AG04450 (cell line): ENCODE measurements at regions not wholly inside any gene's neighbourhood (a gene's known extent, or its start where the extent isn't known, plus 50 kb on each side); places are given as distances from the start of the nearest gene placed in this dataset.

Experiments used
- CTCF ChIA-PET: fragments of 300-600, 350-600 bp; formaldehyde crosslinking; extraction: SDS; loops from one replicate; lab custom pipeline; 2022; ENCODE audit warnings: antibody characterized with exemption, inconsistent platforms; lab: Charles Lee
- POLR2A ChIA-PET: fragments of 350-600 bp; formaldehyde crosslinking; extraction: SDS; loops from one replicate; lab custom pipeline; 2021; ENCODE audit warnings: antibody characterized with exemption, inconsistent platforms; lab: Yijun Ruan, JAX
- DNase-seq: peaks from one replicate; pipeline ENCODE4 v3.0.0-alpha.2; 2011; ENCODE audit warnings: low read depth, low spot score
- H3K27ac ChIP-seq: one replicate; pipeline ENCODE4 v1.5.1; 2012; ENCODE audit warnings: low read depth, low read length, control low read depth
- H3K27me3 ChIP-seq: one replicate; pipeline ENCODE4 v1.6.0; 2012; ENCODE audit warnings: low read length; ENCODE audit not compliant: control insufficient read depth, insufficient read depth
- H3K4me3 ChIP-seq: 2 replicates; pipeline ENCODE4 v1.5.1; 2011; ENCODE audit warnings: mild to moderate bottlenecking, low read depth, low read length, control low read depth
- H3K9me3 ChIP-seq: 2 replicates; pipeline ENCODE4 v1.5.1; 2012; ENCODE audit warnings: low read length; ENCODE audit not compliant: control insufficient read depth, insufficient read depth
- CTCF ChIP-seq: IDR thresholded peaks from 2 replicates; pipeline ENCODE4 v1.5.1; 2011; ENCODE audit warnings: low read depth, low read length, control low read depth, inconsistent platforms

- ChIA-PET CTCF (no interaction called here), POLR2A (no interaction called here)
- peaks cover 7% of the 10 kb centered on the region; the same call in 1 of the 2 replicates for H3K9me3 ChIP-seq
- H3K27ac ChIP-seq: no peak overlapping the region
- no peak for TF ChIP-seq CTCF
- no peak overlapping the region for H3K4me3 ChIP-seq
- no peak for DNase-seq
- peaks cover 3% of the 10 kb centered on the region for H3K27me3 ChIP-seq
These were observed 333.3 kb upstream of the ACVR2A start for GRCh38 chr2:147511491-147511948.

DNA sequence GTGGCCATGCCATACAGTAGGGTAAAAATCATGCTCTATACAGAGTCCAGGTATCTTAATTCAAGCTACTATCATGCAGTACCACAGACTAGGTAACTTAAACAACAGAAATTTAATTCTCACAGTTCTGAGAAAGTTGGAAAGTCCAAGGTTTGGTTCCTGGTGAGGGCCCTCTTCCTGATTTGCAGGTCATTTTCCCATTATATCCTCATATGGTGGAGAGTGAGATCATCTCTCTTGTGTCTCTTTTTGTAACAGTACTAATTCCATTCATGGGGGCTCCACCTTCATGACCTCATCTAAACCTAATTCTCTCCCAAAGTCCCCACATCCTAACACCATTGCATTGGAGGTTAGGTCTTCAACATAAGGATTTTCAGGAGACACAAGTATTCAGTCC lies 335.0 kb upstream of the ACVR2A start:
- POLR2A ChIA-PET: no interaction called here

GRCh38 chr2:147506889-147507288 lies 337.9 kb upstream of the ACVR2A start:
- ChIA-PET CTCF (no interaction called here), POLR2A (no interaction called here)

More for the DNA sequence above, 335.0 kb upstream of the ACVR2A start:
- H3K4me3 ChIP-seq: no peak overlapping the region
- TF ChIP-seq CTCF: no peak
- DNase-seq: no peak
- H3K27ac ChIP-seq: no peak overlapping the region
- CTCF ChIA-PET: no interaction called here
- H3K9me3 ChIP-seq: peaks cover 7% of the 10 kb centered on the region; the same call in 1 of the 2 replicates
- peaks cover 3% of the 10 kb centered on the region for H3K27me3 ChIP-seq

DNA sequence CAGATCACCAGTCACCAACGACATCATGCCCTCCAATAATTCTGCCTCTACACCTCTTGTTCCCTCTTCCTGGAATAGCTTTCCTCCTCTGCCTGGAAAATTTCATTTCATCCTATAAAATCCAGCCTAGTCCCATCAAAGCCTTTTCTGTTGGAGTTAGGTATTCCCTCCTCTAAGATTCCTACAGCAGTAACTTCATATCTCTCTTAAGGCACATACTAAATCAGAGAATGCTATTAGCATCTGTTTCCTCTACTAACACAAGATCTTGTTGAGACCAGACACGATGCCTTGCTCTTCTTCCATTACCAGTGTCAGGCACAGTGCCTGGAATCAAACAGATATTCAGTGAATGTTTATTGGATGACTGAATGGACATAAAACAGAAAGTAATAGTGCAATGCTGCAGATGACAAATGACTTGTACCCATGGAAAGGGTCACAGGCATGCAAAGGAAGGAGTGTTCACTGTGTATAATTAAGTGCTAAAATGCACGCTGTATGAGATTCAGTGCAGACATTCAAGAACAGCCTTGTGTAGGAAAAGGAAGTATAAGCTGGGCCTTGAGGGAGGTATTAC lies 342.0 kb upstream of the ACVR2A start:
- TF ChIP-seq CTCF: no peak
- Histone ChIP-seq H3K27ac (no peak overlapping the region), H3K27me3 (no peaks in the 10 kb centered on the region), H3K4me3 (no peak overlapping the region), H3K9me3 (peaks cover 7% of the 10 kb centered on the region; the same call in 1 of the 2 replicates)
- DNase-seq: no peak
- ChIA-PET CTCF (no interaction called here), POLR2A (no interaction called here)

More at GRCh38 chr2:147506889-147507288, 337.9 kb upstream of the ACVR2A start:
- Histone ChIP-seq H3K9me3 (peaks cover 7% of the 10 kb centered on the region; the same call in 1 of the 2 replicates), H3K4me3 (no peak overlapping the region), H3K27ac (no peak overlapping the region), H3K27me3 (peaks cover 3% of the 10 kb centered on the region)
- no peak for DNase-seq
- no peak for TF ChIP-seq CTCF

- H3K27me3 ChIP-seq: no peaks in the 10 kb centered on the region
- CTCF ChIA-PET: no interaction called here
- POLR2A ChIA-PET: no interaction called here
- peaks cover 5% of the 10 kb centered on the region; the same call in 1 of the 2 replicates for H3K9me3 ChIP-seq
- TF ChIP-seq CTCF: no peak
- no peak overlapping the region for H3K4me3 ChIP-seq
- DNase-seq: no peak
- no peak overlapping the region for H3K27ac ChIP-seq
These were observed 342.9 kb upstream of the ACVR2A start for GRCh38 chr2:147501968-147502367.
